GM21528 (cell line): ENCODE measurements at regions not wholly inside any gene's neighbourhood (a gene's known extent, or its start where the extent isn't known, plus 50 kb on each side); places are given as distances from the start of the nearest gene placed in this dataset.

Experiments
- ATAC-seq: cut with Tn5 transposase; IDR thresholded peaks from one replicate; pipeline ENCODE4 v1.9.1; 2021; ENCODE audit warnings: mild to moderate bottlenecking, moderate library complexity; ENCODE audit not compliant: unreplicated experiment, low FRiP score

DNA sequence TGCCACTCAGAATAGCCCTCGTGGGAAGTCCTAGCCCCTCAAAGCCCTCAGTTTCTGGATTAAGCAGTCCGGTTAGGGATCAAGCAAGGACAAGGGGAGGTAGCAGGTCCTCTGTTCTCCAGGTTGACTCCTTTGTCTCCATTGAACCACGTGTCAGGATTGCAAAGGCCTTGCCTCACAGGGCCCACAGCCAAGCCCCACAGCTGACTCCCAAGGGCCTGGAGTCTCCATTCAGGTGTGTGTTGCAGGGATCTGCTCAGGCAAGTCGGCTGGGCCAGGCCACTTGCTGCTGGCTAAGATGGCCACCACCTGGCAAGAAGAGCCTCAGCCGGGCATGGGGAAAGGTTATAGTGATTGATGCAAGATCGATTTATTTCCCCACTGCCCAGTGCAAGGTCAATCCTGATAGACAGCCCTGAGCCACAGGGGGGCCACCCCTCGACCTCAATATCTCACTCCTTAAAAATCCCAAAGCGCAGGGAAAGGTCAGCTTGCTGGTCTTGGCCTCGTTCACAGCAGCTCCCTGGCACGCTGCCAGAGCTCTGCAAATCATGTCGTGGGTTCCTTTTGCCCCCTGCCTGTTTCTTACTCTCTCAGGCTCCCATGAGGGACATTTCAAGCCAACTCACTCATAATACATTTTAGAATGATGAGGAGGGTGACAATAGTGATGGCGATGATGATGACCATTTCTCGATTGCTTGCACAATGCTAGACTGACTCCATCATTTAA is 75.9 kb downstream of the EDN3 start:
- ATAC-seq: no peak

GRCh38 chr20:59376998-59377397 is 76.6 kb downstream of the EDN3 start:
- ATAC-seq: no peak

DNA sequence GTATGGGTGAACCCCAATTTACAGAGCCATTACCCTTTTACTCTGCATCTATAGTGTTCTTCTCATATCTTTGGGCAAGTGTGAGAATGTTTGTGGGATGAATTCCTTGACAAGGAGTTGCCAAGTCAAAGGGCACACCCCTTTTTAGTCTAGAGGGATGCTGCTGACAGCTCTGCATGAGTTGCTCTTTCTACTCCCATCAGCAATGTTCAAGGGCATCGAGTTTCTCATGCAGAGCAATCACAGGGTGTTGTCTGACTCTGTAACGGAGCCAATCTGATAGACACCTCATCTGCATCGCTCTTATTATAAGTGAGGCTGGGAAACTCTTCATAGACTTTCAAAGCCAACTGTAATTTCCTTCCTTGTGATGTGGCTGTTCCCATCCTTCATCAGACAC is 77.4 kb downstream of the EDN3 start:
- ATAC-seq: no peak

DNA sequence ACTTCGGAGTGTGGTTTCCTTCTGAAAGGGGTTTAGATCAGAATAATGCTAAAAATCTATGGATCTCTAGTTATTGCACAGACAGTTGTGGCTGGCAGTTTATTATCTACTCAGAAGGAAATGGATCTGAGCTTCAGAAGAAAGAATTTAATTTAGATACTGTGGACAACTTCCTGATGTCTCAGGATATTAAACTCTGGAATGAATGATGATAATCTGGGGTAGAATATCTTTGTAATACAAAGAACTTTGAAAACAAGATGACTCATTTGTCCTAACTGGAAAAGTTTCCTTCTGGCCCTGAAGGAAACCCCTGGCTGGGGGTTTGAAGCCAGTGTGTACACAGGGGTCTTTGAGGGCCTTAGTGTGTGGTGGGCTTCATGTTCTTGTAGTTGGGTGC is 78.0 kb downstream of the EDN3 start:
- ATAC-seq: no peak

DNA sequence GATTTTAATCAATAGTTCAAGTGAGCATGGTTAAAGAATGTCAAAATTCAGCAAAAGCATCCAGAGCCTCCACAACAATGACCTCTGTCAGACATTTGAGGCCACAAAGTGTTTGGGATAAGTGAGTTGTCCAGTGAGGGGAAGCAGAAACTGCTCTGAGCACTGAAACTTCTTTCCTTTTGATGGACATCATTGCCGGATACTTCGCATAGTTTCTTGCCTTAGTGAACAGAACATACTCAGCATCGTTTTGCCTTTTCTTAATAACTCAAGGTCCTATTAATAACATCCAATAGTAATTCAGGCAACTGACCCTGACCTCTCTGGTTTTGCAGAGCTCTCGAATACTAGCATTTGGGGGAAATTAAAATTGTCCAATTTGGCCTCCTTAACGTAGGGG is 78.6 kb downstream of the EDN3 start:
- ATAC-seq: no peak

DNA sequence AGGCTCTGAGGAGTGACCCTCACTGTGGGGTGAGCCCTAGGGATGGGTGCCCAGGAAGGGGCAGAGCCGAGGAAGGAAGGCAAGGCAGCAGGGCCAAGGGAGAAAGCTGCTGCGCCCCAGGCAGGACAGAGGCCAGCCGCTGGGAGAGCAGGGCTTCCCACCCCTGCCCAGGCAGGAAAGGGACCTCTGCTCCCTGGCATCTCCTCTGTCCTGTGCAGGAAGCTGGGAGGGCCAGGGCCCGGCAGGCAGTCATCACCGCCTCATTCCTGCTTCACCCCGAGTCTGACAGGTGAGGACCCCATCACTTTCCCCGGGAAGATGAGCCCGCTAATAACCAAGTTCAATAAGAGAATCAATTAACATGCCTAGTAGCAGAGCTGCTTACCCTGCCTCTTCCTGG is 81.3 kb downstream of the EDN3 start:
- no peak for ATAC-seq

- ATAC-seq: no peak
Observed at GRCh38 chr20:59382157-59382725, 81.8 kb downstream of the EDN3 start.

DNA sequence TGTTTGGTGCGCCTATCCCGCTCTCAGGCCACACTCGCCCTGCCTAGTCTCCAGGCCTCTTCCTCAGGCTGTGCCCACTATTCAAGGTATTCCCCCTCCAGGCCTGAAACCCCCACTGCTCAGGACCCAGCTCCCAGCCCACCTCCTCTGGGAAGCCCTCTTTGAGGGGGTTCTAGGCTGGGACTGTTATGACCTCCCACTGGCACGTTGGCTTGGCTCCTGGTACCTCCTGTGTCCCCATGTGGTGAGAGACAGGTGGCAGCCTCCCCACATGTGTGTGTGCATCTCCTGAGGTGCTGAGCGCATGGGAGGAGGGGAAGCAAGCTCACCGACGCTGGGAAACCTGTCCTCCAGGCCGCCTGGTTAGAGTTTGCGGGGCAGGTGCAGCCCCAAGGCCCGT is 82.5 kb downstream of the EDN3 start:
- no peak for ATAC-seq

DNA sequence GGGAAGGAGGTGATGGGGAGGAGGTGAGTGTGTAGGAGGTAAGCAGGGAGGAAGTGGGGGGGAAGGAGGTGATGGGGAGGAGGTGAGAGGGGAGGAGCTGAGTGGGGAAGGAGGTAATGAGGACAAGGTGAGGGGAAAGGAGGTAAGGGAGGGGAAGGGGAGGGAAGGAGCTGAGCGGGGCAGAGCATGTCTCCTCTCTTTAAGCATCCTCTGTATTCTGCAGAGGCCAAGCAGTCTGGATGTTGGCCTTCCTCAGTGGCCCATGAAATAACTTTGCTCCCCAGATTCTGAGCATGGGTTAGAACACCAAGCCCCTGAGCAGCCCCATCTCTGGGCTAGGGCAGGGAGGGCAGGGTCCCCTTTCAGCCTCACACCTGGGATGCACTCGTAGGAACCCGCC is 84.6 kb downstream of the EDN3 start:
- no peak for ATAC-seq

DNA sequence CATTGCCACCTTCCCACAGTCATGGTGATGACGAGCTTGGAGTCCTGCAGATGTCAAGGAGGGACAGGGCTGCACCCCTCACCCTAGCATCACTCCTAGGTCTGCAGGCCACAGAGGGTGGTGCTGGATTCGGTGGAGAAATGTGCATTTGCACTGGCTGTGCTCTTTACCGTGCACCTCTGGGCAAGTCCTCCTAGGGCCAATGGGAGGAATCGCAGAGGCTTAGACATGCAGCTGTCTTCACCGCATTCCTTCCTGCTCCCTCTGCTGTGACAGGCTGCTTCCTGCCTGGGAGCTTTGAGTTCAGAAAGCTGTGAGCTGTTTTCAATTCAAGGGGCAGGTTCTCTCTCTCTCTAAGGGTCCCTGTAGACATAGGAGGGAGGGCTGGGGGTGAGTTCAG is 85.1 kb downstream of the EDN3 start:
- ATAC-seq: no peak

GRCh38 chr20:59386809-59387208 is 86.4 kb downstream of the EDN3 start:
- ATAC-seq: no peak

- no peak for ATAC-seq
Observed at GRCh38 chr20:59387891-59388290, 87.5 kb downstream of the EDN3 start.

DNA sequence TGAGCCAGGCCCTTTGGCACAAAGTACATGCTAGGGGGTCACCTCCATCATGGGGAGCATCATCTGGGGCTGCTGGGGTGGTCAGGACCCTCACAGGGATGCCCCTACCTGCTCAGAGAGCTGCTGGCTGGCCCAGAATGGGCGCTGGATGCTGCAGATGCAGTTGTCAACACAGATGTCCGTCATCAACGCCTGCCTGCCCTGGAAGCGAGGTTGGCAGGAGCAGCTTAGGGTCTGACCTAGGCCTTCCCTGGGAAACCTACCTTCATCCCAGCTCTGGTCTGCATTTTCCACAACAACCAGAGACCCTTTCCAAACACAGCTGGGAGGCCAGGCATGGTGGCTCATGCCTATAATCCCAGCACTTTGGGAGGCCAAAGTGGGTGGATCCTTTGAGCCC is 88.0 kb downstream of the EDN3 start:
- no peak for ATAC-seq

GRCh38 chr20:59390437-59390836 is 90.0 kb downstream of the EDN3 start:
- ATAC-seq: no peak

DNA sequence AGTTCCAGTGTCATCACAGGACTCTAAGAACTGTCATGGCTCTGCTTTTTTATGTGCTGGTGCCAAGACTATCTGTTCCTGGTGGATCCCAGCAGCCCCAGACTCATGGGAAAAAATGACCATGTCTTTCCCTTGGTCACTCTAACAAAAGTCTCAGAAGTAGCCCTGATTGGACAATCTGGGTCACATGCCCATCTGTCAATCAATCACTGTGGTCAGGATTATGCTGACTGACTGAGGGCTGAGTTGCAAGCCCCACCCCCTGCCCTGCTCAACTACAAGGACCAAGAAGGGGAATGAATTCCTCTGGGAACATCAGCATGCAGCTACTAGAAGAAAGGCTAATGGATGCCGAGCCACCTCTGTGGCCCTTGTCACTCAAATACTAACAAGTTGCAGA is 91.6 kb downstream of the EDN3 start:
- ATAC-seq: no peak

- no peak for ATAC-seq
Observed at GRCh38 chr20:59392736-59393135, 92.3 kb downstream of the EDN3 start.

- ATAC-seq: no peak
Observed at GRCh38 chr20:59393142-59393541, 92.7 kb downstream of the EDN3 start.

DNA sequence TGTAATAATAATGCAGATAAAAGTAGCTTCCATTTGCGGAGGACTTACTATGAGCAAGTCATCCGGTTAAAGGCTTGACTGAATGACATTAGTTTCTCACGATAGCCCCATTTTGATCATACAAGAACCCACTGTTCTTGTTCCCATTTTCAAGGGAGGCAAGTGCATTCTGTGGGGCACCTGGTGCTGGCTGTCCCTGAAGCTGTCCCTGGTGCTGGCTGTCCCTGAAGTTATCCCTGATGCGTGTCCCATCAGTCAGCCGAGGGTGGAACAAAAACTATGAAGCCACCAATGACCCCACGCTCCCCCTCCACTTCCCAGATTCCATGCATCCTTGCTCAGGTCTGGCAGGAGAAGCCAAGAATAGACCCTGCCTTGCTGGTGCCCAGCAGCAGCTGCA is 95.3 kb downstream of the EDN3 start:
- no peak for ATAC-seq

GRCh38 chr20:59398537-59399205 is 98.3 kb downstream of the EDN3 start:
- no peak for ATAC-seq

- no peak for ATAC-seq
Observed at GRCh38 chr20:59399426-59400099, 99.2 kb downstream of the EDN3 start.

DNA sequence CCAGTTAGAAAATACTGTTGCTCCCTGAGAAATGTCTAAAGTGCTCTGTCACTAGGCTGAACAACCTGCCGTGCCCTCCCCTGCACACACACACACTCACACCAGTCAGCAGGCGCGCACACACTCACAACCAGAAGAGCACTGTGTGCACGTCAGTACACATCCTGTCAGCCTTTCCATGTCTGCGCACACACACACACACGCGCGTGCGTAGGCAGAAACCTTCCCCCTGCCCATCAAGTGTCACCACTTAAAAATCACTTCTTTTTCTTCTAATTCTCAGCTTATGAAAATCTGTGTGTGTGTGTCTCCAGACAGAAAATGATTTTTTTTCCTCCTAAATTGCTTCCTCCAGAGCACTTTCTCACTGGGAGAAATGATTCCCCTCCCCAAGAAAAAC is 100.3 kb downstream of the EDN3 start:
- ATAC-seq: no peak

GRCh38 chr20:59402681-59403080 is 102.3 kb downstream of the EDN3 start:
- no peak for ATAC-seq
